HG02763 (cell line): ENCODE measurements at regions not wholly inside any gene's neighbourhood (a gene's known extent, or its start where the extent isn't known, plus 50 kb on each side); places are given as distances from the start of the nearest gene placed in this dataset.
"Not testable (repeated sequence)": the region's sequence is repeated elsewhere in the genome, so short reads cannot be mapped to it uniquely, and the experiment has no call there.

Experiments used
- ATAC-seq: cut with Tn5 transposase; IDR thresholded peaks from one replicate; pipeline ENCODE4 v1.9.1; 2021; ENCODE audit warnings: mild to moderate bottlenecking, moderate library complexity; ENCODE audit not compliant: unreplicated experiment

DNA sequence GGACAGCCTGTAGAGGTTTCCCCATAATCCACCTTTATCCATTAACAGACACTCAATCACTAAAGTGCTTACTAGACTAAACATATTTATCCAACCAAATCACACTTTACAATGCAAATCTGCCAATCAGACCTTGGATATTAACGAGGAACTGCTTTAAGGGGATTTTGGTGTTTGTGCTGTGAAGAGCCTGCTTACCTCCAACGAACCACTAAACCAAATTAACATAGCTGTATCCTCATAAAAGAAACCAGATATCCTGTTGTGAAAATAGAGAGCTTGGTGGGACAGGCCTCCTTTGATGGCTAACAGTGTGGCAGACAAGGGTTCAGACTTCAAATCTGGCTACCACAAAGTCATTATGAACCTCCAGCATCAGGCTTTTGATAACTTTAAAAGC is 252.6 kb upstream of the HAND2 start:
- no peak for ATAC-seq

DNA sequence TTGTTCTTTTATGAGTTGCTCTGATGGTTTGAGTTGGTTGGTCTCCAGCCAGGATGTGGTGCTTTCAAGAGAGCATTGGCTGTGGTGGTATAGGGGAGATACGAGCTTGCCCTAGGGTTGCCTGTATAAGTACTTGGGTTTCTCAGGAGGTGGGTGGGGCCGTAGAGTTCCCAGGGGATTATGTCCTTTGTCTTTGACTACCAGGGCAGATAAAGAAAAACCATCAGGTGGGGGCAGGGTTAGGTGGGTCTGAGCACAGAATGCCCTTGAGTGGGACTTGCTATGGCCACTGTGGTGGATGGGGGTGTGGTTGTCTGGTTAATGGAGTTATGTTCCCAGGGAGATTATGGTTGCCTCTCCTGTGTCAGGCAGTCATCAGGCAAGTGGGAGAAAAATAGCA is 247.9 kb upstream of the HAND2 start:
- no peak for ATAC-seq

DNA sequence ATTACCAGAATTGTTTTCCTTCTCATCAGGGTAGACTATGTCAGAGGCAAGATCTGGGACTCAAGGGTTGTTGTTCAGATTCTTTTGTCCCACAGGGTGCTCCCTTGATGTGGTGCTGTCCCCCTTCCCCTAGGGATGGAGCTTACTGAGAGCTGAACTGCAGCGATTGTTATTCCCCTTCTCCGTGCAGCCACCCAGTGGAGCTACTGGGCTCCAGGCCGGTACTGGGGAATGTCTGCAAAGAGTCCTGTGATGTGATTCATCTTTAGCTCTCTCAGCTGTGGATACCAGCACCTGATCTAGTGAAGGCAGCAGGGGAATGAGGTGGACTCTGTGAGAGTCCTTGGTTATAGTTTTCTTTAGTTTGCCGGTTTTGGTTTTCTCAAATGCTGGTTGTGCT is 247.4 kb upstream of the HAND2 start:
- no peak for ATAC-seq

DNA sequence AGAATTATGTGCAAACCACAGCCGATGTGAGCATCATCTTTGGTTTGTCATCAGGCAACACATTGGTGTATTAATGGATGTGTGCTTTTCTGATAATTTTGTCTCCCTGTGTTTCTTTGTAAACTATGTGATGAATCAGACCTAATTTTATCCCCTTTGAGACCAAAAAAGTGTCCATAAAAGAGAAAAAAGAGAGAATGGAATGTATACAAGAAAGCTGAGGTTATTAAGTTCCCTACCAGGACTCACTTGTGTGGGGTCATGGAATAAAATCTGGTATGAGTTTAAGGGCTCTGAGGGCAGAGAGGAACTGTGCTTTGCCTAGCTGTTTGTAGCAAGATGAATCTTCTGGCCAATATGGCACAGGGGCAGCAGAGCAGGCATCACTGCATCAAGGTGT is 239.5 kb upstream of the HAND2 start:
- ATAC-seq = no peak

DNA sequence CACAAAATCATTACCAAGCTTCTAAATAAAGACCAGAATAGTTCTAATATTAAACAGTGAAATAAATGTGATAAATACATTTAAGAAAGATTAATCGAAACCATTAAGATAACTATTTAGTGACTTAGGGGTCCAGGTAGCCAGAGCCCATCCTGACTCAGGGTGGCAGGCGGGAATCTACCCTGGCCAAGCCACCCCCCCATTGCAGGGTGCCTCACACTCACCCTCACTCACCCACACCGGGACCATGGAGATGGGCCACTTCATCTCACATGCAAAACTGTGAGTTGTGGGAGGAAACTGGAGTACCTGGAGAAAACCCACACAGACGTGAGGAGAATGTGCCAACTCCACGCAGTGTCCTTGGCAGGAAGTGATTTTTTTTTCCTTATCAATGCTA is 237.6 kb upstream of the HAND2 start:
- ATAC-seq = no peak

DNA sequence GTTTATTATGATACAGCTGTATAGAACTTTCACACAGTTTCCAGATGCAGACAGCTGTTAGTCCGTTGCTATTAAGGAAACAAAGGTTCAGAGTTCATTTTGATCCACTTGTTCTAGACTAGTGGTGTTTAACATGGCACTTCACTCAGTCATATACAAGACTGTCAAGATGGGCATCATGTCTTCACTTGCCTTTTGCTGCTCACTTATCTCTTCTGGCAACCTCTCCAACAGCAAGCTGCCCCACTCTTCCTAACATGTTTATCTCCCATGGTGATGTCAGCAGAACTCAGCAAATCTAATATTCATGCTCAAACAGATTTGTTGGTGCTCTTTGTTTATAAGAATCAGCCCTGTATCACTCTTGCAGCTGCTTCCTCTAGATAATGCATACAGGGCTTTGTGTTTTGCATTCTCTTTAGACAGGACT is 236.2 kb upstream of the HAND2 start:
- ATAC-seq = no peak

DNA sequence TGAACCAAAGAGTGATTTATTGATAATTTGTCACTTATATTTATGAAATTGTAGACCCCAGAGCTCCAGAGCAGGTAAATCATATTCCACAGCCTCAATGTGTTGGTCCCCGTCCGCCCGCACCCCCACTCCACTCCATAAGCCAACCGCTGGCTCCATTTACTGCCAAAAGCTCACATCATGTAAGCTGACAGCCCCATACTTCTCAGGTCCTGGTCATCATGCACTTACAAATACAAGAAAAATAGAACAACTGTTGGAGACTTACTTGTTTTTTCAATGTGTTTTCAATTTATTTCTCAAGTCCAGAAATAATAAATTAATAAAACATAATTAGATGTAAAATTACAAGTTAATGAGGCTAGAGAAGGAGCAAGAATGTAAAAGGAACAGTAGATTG is 235.7 kb upstream of the HAND2 start:
- no peak for ATAC-seq

DNA sequence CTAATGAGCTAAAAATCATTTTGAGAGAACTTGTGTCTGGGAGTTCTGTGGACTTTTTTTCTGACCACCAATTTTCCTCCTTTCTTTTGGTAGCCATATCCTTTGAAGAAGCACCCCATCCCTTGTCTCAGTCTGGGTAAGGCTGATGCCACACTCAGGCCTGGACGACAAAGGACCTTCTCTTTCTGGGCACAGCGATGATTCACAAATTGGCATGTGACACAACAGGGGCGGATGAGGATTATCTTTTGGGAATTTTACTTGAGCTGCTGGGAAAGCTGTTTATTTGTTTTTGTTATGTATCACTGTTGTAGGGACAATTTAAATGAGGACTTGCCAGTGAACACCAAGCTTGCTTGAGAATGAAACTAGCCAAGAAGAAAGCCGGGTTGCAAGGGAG is 233.4 kb upstream of the HAND2 start:
- no peak for ATAC-seq

DNA sequence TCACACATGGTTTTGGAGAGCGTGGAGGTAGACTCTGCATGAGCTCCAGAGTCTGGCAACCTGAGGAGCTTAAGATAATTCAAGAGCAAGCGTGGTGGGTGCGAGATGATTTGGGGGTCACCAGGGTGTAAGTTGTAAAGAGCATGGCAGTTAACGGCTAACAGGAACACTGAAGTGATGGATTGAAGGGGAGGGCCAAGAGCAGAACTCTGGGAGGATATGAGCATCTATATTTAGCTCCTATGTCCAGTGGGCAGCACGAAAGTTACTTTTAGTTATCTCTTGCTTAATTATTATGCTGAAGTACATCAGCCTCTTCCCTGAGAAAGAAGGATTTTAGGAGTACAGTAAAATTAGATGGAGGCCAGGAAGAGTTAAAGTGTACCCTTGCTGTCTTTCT is 231.9 kb upstream of the HAND2 start:
- ATAC-seq = no peak

DNA sequence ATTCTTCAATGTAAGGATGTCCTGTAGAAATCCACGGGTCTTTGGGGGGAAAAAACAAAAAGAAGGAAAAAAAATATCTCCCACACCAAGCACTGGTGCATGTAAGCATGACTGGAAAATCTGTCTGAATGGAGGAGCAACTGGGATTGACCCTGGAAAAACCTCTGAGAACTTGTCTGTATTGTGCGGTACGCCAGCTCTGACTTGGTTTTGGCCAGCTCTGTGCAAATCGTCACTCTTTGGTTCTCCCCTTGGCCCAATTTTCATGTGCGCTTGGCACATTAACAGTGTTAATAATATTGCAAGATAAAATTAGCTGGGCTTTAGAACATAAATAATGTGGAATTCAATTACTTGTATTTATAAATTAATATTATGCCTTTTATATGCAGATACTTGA is 231.2 kb upstream of the HAND2 start:
- ATAC-seq = no peak

DNA sequence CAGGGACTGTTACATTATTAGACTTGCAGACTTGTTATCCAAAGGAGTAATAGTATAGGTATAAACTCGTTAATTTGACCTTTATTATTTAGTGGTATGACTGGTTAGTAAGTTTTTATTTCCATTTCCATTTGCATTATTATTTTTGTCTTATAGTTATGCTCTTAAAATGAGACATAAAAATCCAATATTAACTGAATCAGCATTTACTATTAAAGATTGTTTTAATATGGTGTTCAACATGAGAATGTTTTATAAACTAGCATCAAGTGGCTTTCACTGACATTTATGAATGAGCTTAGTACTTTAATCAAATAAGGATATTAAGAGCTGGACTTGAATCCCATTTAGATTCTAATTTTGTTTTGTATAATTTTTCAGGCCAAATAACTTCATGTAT is 228.1 kb upstream of the HAND2 start:
- ATAC-seq = no peak

DNA sequence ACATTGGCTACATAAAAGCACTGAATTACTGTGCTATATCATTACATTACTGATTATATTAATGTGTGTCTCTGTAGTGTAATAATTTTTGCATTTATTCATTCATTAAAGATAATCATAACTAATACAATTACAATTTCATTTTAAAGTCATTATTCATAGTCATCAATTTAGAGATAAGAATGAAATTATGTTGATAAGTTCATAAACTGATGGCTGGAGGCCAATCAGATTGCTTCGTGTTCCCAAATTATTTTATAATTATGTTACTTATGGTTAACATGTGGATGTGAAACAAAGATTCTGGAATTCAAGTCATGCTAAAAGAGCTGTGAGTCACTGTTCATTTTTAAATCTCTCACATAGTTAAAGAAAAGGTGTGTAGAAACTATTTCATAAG is 223.4 kb upstream of the HAND2 start:
- no peak for ATAC-seq

DNA sequence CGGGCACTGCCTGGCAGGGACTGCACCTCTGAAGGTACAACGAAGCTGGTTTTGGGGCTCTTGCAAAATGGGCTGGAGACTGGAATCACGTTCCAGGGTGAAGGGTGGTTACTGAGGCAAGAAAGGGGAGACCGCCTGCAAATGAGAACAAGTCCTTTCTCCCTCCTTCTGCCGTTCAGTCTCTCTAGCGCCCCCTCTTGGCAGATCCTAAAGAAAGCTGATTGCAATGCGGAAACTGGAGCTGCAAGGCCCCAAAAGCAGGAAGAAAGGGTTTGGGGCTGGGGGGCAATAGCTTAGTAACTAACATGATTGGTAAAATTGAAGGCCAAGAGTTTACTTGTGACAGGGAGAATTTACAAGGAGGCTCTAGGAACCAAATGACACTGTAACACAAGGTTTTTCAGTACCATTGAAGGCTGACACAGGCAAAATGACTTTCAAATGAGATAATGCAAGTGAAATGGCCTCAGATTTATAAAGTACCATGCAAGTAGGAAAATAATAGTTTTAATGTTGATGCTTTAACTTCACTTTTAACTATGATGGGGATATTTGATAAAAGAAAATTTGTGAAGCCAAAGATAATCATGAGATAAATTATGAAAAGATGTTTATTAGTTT is 222.7 kb upstream of the HAND2 start:
- ATAC-seq = no peak

DNA sequence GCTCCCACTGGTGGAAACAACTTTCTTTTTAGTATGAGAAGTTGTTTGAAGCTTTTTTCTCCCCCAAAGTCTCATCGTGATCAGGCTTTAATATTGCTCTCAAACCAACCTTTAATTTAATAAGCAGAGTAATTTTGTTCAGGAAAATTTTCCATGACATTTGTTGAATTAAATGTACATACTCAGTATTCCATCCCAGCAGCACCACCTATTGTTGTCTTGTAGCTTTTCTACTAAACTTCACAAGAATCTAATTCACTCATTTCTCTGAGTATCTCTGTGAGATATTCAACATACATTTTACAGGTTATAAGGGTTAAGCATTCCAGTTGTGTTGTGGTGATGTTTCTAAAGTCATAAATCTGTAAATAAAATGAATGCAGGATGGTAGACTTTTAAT is 218.3 kb upstream of the HAND2 start:
- ATAC-seq = no peak

DNA sequence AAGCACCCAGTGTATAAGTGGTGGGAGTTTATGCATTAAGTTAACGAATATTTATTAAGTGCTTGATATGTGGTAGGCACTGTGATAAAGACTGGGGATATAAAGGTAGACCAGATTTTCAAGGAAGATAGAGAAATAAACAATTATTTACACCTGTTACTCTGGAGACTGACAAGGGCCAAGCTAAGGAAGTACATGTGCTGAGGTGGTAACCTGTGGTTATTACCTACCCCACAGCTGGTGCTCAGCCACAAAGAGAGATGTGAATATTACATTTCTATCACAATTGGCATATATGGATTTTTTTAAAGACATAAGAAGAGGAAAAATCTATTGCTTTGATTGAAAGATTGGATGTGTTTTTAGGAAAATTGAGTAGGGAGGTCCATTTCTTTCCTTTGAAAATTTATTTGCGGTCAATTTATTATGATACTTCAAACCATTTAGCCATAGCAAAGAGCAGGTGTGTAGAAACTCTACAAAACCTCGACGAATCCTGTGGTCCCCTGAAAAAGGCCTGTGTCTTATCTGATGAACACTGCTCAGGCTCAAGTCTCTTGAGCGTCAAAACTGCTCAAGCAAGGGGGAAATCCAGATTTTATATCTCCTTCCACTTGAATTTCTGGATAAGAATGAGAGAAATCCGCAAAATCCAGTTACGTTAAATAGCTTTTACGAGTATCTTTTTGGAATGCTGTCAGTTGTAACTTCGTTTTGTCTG is 217.7 kb upstream of the HAND2 start:
- no peak for ATAC-seq

DNA sequence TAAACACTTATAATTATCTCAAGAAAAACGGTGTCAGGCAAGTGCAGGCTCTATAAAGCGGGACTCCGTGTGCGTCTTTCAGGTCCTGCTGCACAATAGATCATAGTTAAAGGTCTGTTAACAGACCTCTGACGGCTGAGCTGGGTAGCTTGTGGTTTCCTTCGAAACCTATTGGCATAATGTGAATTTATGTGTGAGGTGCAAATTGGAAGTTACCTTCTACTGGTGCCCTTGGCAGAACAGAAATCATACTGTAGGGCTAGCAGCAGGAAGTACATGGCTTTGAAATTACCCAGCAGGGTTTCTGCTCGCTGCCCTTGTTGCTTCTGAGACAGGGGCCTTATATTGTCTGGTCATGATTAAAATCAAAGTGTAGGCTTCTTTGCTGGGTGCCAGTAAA is 216.4 kb upstream of the HAND2 start:
- no peak for ATAC-seq

DNA sequence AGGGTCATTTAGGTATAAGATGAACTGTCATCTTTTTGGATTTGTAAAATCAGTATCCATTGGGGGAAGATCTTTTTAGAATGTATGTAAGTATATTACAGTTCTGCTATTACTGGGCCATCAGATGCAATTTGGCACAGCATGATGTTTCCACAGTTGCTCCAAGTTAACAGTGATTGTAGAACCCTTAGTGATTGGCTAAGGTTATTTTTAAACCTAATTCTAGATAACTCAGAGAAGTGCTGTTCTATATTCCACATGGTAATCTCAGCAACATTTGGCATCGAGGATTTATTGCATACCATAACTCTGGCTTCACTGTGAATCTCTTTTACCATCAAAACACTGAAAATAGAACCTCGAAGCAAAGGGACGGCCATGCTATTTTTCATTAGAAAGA is 215.7 kb upstream of the HAND2 start:
- ATAC-seq = no peak

DNA sequence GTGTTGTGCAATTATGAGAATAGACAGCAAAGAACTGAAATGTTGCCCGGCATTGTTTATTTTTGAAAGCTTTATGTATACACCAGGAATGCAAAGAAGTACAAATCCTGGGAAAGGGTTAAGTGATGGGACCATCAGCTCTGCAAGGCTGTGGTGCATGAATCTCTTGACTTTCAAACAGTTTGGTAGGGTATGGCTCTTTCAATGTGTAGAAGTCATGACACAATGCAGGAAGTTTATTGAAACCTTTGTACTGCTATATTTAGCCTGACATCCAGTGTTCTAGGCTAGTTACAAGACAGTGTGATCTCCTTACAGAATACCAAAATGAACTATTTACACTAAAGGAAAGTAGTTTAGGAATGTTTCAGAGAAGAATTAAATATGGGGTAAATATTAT is 206.8 kb upstream of the HAND2 start:
- no peak for ATAC-seq

DNA sequence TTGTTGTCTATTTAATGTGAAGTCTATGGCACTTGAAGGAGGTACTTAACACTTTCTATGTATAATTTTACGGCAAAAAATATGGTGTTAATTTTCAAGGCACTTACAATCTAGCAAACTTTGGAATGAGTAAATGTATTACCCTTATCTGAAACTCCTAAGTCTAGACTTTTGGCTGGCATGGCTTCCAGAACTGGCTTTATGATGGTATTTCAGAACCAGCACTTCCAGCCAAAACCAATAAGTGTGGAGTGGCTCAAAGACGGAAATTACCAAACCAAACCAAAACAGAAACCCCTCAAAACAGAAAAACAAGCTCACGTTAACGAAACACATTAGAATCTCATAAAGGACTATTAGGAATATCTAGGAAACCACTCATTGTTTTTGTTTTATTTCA is 205.6 kb upstream of the HAND2 start:
- ATAC-seq = no peak

DNA sequence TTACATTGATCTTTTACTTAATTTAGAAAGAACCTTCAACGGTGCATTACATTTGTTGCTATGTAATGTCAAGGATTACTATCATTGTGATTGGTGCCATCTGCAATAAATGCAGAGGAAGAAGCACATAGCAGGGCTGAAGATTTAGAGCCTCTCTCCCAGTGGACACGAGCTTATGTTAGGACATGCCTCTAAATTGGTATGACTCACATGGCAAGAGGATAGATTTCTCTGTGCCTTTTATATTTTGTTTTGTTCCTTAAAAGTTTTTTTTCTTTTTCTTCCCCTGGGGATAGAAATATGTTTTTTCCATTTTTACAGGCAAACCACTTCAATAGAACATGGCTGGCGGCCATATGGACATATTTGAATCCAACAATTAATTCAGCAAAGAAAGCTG is 205.0 kb upstream of the HAND2 start:
- ATAC-seq = no peak

DNA sequence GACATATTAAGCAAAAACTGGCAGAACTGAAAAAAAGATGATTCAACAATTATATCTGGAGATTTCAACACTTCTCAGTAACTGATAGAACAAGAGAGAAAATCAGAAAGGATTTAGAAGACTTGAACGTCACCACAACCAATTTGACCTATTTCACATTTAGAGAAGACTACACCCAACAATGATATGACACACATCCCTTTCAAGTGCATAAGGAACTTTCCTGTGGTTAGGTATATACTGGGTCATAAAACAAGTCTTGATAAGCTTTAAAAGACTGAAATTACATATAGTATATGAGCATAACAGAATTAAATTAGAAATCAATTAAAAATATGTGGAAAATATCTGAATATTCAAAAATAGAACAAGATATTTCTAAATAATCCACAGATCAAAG is 201.2 kb upstream of the HAND2 start:
- no peak for ATAC-seq

DNA sequence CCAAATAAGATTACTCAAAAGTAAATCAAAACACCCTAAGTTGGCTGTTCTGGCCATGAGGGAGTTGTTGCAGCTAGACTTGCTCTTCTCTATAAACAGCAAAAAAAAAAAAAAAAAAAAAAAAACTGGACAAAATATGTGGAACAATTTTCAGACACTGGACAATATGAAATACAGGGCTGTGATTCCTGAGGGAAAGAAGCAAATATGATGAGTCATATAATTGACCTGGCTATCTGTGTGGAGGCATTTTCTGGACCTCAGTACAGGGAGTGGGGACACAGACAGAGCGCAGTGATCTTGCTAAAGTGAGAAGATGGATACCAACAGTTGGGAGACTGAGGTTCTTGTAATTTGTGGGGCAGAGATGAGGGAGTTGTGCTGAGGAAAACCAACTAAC is 192.0 kb upstream of the HAND2 start:
- ATAC-seq = no peak

DNA sequence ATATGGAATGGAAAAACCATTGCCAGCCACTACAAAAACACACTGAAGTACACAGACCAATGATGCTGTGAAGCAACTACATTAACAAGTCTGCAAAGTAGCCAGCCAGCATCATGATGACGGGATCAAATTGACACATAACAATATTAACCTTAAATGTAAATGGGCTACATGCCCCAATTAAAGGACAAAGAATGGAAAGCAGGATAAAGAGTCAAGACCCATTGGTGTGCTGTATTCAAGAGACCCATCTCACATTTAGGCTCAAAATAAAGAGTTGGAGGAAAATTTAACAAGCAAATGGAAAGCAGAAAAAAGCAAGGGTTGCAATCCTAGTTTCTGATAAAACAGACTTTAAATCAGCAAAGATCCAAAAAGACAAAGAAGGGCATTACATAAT is 188.5 kb upstream of the HAND2 start:
- not testable (repeated sequence) for ATAC-seq
